ENCODE measurements at regions not wholly inside any gene's neighbourhood (a gene's known extent, or its start where the extent isn't known, plus 50 kb on each side); places are given as distances from the start of the nearest gene placed in this dataset.

DNA sequence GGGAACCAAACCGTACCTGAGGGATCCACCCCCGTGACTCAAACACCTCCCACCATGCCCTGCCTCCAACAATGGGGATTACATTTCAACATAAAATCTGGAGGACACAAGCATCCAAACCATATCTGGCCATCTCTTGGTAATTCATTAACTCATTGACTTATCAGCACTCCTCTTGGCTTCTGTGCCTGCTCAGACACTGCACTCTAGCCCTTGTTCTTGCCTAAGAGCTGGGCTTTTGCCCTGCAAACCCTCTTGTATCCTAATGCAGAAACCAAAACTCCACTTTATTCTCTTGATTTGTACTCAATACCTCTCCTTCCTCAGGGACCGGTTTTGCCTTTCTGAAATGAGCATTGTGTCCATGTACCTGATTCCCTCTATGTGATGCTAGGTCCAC, 330.2 kb upstream of the FZD8 start:
- Histone ChIP-seq H3K4me2 (ENCODE audit: insufficient read depth in 1 of 2, low read depth in 2 of 2, low read length in 2 of 2) (no peak overlapping the region), H3K4me1 (replicated peaks in 1 of 4; ENCODE audit: control insufficient read depth in 3 of 4, insufficient read depth in 4 of 4, low read length in 3 of 4) (peaks cover 0 to 4% (median 3%) of the 10 kb centered on the region in 4 experiments; a peak in 3 of 7 replicates), H2AFZ (ENCODE audit: low read length) (no peak overlapping the region), H3K79me2 (ENCODE audit: control insufficient read depth in 1 of 2, insufficient read depth in 2 of 2, low read length in 2 of 2) (no peaks in the 10 kb centered on the region), H3K9me3 (ENCODE audit: insufficient read depth in 2 of 2, low read depth in 1 of 2, low read length in 1 of 2) (no peaks in the 10 kb centered on the region), H2BK120ac (replicated peaks; ENCODE audit: low read depth, low read length) (no peak overlapping the region), H4K8ac (ENCODE audit: extremely low read depth, insufficient read depth, low read length) (no peak overlapping the region), H3K9ac (replicated peaks in 1 of 4; ENCODE audit: extremely low read depth in 1 of 4, low read depth in 3 of 4, low read length in 3 of 4) (no peak overlapping the region), H2AK5ac (ENCODE audit: low read depth, low read length) (no peak overlapping the region), H3K23me2 (ENCODE audit: low read depth, low read length) (no peaks in the 10 kb centered on the region), H3K4ac (replicated peaks; ENCODE audit: insufficient read length, low read depth, low read length) (no peak overlapping the region), H4K5ac (ENCODE audit: insufficient read length, low read depth, low read length) (no peak overlapping the region), H3K14ac (ENCODE audit: insufficient read length) (no peak overlapping the region), H3K27ac (ENCODE audit: low read depth, low read length) (no peak overlapping the region), H2BK20ac (ENCODE audit: low read length) (no peak overlapping the region), H3K27me3 (replicated peaks in 1 of 4; ENCODE audit: control insufficient read depth in 3 of 4, extremely low read depth in 1 of 4, insufficient read depth in 3 of 4, low read length in 3 of 4) (peaks cover 43 to 71% (median 54%) of the 10 kb centered on the region in 4 experiments), H2BK5ac (ENCODE audit: low read depth, low read length) (no peak overlapping the region), H3K23ac (ENCODE audit: insufficient read length) (no peak overlapping the region), H3K79me1 (ENCODE audit: low read depth, low read length) (no peaks in the 10 kb centered on the region), H4K20me1 (replicated peaks in 1 of 2; ENCODE audit: control insufficient read depth in 1 of 2, insufficient read depth in 2 of 2, low read length in 2 of 2) (peaks cover 2 to 6% of the 10 kb centered on the region in 2 experiments), H3K4me3 (ENCODE audit: extremely low read depth in 1 of 4, insufficient read depth in 2 of 4, low read depth in 3 of 4, low read length in 4 of 4) (no peak overlapping the region), H3K36me3 (ENCODE audit: control insufficient read depth in 2 of 4, insufficient read depth in 4 of 4, low read length in 3 of 4) (no peaks in the 10 kb centered on the region), H2BK12ac (ENCODE audit: low read depth, low read length) (no peak overlapping the region), H4K91ac (replicated peaks; ENCODE audit: insufficient read length, low read length) (no peak overlapping the region), H3K56ac (replicated peaks; ENCODE audit: insufficient read length, low read depth, low read length) (no peak overlapping the region), H2BK15ac (ENCODE audit: low read length) (no peak overlapping the region), H3K18ac (ENCODE audit: extremely low read depth, low read length) (no peak overlapping the region)
- ChIA-PET POLR2A (ENCODE audit: partially characterized antibody) (no interaction called here), CTCF (ENCODE audit: partially characterized antibody) (interaction anchor here (0.6 to 1.0 kb wide), 2 partner anchors 11 to 752 kb away, joined by 3 read pairs; no protein-coding TSS in a partner anchor)
- TF ChIP-seq TAF7 (optimal IDR thresholded peaks at IDR 0.05; ENCODE audit: borderline replicate concordance, low read depth, low read length) = no peak
- no peak for TF ChIP-seq MAFK (IDR thresholded peaks at IDR 0.05; ENCODE audit: low read depth, low read length)
- TF ChIP-seq CBX5 (IDR thresholded peaks at IDR 0.05; ENCODE audit: low read depth, low read length) = no peak
- TF ChIP-seq, protein P1, sequence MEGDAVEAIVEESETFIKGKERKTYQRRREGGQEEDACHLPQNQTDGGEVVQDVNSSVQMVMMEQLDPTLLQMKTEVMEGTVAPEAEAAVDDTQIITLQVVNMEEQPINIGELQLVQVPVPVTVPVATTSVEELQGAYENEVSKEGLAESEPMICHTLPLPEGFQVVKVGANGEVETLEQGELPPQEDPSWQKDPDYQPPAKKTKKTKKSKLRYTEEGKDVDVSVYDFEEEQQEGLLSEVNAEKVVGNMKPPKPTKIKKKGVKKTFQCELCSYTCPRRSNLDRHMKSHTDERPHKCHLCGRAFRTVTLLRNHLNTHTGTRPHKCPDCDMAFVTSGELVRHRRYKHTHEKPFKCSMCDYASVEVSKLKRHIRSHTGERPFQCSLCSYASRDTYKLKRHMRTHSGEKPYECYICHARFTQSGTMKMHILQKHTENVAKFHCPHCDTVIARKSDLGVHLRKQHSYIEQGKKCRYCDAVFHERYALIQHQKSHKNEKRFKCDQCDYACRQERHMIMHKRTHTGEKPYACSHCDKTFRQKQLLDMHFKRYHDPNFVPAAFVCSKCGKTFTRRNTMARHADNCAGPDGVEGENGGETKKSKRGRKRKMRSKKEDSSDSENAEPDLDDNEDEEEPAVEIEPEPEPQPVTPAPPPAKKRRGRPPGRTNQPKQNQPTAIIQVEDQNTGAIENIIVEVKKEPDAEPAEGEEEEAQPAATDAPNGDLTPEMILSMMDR (IDR thresholded peaks at IDR 0.05; ENCODE audit: control extremely low read depth in 1 of 3, insufficient read depth in 1 of 3, low read depth in 1 of 3, low read length in 3 of 3) = no peak
- no peak for DNase-seq (ENCODE audit: low read depth in 1 of 2, low spot score in 2 of 2)
- 92% methylated on average over 3 of the region's 3 CpGs; no CpG with 5 or more reads in 1 of the 2 experiments for WGBS, 2 experiments (ENCODE audit: extremely low coverage in 1 of 2, insufficient coverage in 1 of 2, insufficient read length in 1 of 2, insufficient replicate concordance in 2 of 2, low coverage in 1 of 2, low lambda C conversion rate in 2 of 2, missing lambda C conversion rate in 1 of 2)
- FAIRE-seq = no peak
